Epithelial cell of esophagus (primary cell): ENCODE measurements at regions not wholly inside any gene's neighbourhood (a gene's known extent, or its start where the extent isn't known, plus 50 kb on each side); places are given as distances from the start of the nearest gene placed in this dataset.

ENCODE experiments used
- DNase-seq: peaks from one replicate; pipeline ENCODE4 v3.0.0; 2010; ENCODE audit warnings: low read depth
- H3K4me3 ChIP-seq: 2 replicates; pipeline ENCODE4 v1.5.1; 2011; ENCODE audit warnings: mild to moderate bottlenecking, low read length, control low read depth
- TF ChIP-seq, protein P1 (sequence below): IDR thresholded peaks from 2 replicates; pipeline ENCODE4 v1.5.1; 2011; ENCODE audit warnings: low read depth, mild to moderate bottlenecking, low read length, control low read depth, inconsistent platforms; ENCODE audit not compliant: insufficient read depth; ENCODE audit errors: missing control alignments

- peak; percentile 41 for DNase-seq
- TF ChIP-seq, protein P1, sequence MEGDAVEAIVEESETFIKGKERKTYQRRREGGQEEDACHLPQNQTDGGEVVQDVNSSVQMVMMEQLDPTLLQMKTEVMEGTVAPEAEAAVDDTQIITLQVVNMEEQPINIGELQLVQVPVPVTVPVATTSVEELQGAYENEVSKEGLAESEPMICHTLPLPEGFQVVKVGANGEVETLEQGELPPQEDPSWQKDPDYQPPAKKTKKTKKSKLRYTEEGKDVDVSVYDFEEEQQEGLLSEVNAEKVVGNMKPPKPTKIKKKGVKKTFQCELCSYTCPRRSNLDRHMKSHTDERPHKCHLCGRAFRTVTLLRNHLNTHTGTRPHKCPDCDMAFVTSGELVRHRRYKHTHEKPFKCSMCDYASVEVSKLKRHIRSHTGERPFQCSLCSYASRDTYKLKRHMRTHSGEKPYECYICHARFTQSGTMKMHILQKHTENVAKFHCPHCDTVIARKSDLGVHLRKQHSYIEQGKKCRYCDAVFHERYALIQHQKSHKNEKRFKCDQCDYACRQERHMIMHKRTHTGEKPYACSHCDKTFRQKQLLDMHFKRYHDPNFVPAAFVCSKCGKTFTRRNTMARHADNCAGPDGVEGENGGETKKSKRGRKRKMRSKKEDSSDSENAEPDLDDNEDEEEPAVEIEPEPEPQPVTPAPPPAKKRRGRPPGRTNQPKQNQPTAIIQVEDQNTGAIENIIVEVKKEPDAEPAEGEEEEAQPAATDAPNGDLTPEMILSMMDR: no peak
- no peak overlapping the region for H3K4me3 ChIP-seq
Observed at GRCh38 chr21:38597421-38597820, 99.1 kb upstream of the ERG start.

GRCh38 chr21:38598413-38598812 is 100.1 kb upstream of the ERG start:
- TF ChIP-seq, protein P1: no peak
- no peak overlapping the region for H3K4me3 ChIP-seq
- no peak for DNase-seq

DNA sequence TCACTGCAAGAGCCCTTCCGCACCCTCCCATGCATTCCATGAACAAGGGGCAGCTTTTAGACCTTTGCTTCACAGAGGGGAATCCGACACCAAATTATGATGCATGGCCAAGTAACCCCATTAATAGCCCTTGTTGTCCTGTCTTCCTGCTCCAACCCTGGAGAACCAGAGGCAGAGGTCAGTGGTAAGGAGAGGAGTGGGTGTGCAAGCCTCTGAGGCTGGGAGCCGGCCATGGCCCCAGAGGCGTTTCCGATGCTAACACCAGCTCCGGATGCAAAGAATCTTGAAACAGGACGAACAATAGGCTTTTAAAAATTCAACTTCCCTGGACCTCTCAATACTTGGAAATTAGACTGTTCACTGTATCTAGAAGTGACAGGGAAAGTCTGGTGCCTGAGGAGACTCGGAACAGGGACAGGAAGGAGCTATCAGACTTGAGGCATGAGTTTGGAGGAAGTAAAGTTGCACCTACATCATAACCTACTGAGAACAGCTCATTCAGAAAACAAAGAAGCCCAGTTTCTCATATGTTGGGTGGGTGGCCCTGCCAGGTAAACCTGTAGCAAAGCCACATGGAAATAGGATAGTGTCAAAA is 101.2 kb upstream of the ERG start:
- TF ChIP-seq, protein P1: no peak
- DNase-seq: no peak
- no peak overlapping the region for H3K4me3 ChIP-seq

GRCh38 chr21:38600106-38600505 is 101.8 kb upstream of the ERG start:
- H3K4me3 ChIP-seq: no peak overlapping the region
- TF ChIP-seq, protein P1: no peak
- DNase-seq: no peak

GRCh38 chr21:38605236-38605635 is 107.0 kb upstream of the ERG start:
- no peak for DNase-seq
- TF ChIP-seq, protein P1: no peak
- no peak overlapping the region for H3K4me3 ChIP-seq

GRCh38 chr21:38609580-38609979 is 111.3 kb upstream of the ERG start:
- no peak overlapping the region for H3K4me3 ChIP-seq
- TF ChIP-seq, protein P1: no peak
- peak; percentile 22 for DNase-seq

GRCh38 chr21:38610623-38611251 is 112.5 kb upstream of the ERG start:
- DNase-seq: no peak
- TF ChIP-seq, protein P1: no peak
- no peak overlapping the region for H3K4me3 ChIP-seq
